NCI-H446 treated with DMSO at 0.1 percent for 48 hours (cell line): ENCODE measurements at regions not wholly inside any gene's neighbourhood (a gene's known extent, or its start where the extent isn't known, plus 50 kb on each side); places are given as distances from the start of the nearest gene placed in this dataset.
"Not testable (repeated sequence)": the region's sequence is repeated elsewhere in the genome, so short reads cannot be mapped to it uniquely, and the experiment has no call there.

Experiments
- DNase-seq: peaks from one replicate; lab custom pipeline; 2025; lab: John Stamatoyannopoulos, UW

DNA sequence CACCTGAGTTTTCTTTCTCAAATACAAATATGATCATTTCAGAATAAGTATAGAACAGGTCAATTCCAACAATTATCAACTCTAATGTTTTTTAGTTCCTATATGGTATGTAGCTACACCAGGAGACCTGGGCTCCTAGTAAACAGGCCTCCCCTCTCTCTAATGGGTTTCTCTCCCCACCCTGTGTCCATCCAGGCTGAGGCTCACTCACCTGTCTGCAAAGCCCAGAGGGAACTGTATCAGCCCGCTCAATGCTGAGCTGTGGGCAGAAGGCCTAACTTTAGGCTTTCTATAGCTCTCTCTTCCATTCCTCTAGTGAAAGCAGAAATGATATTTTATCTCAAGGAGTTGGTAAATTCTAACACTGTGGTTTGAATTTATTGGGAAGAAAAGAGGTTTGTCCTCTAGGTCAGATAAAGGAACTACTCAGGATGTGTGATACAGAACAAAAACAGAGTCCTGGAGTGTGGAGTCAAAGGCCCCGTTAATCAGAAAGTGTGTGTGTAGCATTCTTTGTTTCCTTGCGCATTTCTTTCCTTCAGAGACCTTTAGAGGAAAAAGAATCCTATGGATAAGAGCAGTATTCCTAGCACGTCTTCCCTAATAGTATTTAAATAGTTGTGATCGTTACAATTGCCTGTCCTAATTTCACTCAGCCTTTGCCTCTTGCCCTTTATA is 408.9 kb downstream of the PYDC2 start:
- no peak for DNase-seq

DNA sequence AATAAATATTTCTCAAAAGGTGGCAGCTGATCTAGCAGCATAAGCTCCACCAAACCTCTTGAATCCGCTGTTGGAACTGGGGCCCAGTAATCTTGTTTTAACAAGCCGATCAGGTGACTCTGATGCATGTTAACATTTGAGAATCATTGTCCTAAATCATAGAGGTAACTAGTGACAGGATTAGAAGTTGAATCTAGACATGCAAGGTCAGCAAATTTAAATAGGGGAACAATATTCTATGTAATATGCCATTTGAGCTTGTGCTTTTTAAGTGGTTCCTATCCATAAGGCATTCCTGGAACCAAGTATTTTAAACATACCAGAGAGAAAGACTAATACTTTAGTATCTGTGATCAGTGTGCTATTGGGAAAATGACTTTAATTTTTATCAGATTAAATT is 412.8 kb downstream of the PYDC2 start:
- DNase-seq, result no peak

DNA sequence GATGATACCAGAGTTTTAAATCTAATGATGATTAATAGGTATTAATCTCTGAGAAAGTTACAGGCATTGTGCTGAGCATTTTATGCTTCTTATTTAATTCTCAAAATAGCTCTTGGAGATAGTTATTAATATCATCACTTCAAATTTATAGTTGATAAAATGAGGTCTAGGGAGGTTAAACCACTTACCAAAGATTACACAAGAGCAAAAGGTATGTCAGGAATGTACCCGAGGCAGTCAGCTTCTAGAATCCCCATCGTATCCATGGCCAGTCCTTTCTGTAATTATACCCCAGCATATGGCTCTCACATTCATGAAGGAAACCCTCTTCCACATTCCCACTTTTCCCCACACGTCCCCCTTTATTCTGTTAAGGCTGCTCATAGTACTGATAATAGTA is 421.3 kb downstream of the PYDC2 start:
- DNase-seq, result no peak

DNA sequence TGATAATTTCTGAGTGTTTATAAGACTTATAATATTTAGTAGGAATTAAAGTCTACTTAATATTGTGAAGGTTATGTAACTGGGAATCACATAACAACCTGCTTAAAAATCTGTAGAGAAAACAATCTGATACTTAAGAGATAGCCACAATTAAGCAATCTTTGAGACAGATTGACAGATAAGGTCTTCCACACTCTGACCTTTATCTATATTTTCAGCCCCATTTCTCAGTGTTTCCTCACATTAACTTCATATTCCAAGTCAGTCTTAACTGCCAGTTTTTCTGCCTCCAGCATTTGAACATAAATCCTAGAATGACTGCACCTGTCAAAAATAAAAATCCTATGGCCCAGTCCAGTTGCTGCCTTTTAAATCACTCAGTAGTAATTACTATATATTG is 423.2 kb downstream of the PYDC2 start:
- DNase-seq, result no peak

DNA sequence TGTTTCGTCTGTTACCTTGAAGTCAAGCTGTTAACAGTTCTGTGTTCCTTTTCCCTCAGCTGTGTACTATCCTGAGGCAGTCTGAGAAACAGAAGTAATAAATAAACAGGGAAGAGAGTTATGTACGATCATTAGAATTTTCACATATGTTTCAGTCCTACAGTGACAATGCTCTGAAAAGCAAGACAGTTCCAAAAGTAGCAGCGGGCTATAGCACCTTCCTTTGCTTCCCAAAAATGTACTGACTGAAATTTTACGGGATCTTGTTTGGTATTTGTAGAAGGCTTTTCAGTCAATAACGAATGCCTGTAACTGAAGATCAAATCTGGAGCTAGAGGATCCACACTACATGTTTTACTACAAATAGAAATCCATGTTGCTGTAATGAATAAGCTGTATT is 428.1 kb downstream of the PYDC2 start:
- DNase-seq, result no peak

DNA sequence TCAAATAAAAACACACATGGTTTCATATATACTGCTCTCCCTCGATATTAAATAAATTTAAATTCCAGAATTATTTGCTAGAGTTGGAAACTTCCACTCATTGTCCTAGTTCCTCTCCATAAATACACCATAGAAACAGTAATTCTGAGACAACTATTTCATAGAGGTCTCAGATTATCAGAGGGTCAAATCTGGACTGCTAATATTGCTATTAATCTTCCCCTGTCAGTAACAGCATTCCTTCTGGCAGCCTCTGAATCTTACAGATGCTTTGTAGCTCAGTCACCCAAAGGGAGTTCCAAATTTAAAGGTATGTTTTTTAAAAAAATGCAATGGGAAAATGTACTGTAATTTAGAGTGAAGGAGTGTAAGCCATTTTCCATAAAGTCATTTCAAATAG is 428.8 kb downstream of the PYDC2 start:
- DNase-seq, result no peak

DNA sequence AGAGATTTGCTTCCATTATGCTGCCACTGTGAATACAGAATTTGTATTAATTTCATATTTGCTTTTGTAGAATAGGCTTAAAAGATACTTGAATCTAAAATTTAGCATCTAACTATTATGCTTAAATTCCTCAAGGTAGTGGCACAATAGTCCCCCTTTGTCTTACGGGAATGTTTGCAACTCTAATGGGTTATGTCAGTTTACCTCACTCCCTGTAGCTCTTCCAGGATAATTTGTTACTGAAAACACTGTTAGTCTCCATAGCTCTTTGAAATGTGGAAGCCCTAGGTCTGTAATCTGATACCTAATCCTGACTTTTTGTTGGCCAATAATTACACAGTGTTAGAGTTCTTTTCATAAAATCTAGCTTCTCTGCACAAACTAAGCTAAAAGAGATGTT is 433.4 kb downstream of the PYDC2 start:
- DNase-seq, result no peak

DNA sequence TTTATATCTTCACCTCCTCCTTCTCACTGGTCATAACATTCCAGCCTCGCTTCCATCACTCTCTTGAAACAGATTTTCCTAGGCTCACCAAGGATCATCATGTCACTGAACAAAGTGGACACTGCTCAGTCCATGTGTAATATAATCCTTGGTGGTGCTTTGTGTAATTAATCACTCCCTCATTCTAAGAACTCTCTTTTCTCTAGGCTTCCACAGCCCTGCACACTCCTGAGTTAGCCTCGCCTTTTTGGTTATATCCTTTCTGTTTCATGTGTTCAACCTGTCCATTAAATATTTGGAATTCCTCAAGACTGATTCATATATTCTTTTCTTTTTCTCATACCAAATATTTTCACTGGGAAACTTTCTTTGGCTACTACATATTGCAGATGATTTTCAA is 440.8 kb downstream of the PYDC2 start:
- no peak for DNase-seq

DNA sequence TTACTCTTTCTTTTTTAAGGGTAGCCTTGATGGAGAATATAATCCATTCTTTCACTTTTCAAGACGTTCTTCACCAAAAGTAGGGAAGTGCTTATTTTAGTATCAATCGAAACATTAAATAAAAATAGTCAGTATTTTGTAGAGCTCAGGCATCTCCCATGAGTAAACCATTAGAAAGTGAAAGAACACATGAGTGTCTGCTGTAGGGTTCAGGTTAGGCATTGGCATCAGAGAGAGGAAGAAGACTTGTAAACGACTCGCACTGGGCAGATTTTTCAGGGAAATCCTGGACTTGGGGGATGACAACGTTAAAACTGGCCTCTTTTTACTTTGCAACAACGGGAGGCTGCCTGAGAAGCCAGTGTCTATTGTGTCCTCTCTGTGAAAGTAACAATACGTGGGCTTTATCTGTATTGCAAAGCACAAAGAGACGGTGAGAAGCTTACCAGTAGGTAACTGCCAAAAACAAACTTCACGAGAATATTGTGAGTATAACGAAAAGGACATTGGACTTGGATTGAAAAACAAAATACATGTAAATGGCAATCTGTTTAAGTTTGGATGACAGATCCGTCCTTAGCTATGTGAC is 451.7 kb downstream of the PYDC2 start:
- no peak for DNase-seq

DNA sequence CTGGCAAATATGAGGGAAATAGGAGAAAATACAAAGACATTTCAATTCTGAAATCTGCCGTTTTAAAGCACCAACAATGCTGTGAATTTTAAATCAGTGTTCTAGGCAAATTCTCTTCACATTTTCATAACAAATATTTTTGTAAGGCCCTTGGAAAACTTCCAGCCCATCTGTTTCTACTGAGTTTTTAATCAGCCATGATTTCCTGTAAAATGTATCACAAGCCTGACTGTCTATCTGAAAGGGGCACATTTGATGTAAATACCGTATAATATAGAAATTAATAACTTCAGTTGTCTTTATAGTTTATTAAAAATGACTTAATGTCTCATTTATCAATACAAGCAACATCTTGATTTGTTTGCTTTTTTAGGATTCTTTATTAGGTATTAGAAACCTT is 454.7 kb downstream of the PYDC2 start:
- peak; percentile 47 for DNase-seq

DNA sequence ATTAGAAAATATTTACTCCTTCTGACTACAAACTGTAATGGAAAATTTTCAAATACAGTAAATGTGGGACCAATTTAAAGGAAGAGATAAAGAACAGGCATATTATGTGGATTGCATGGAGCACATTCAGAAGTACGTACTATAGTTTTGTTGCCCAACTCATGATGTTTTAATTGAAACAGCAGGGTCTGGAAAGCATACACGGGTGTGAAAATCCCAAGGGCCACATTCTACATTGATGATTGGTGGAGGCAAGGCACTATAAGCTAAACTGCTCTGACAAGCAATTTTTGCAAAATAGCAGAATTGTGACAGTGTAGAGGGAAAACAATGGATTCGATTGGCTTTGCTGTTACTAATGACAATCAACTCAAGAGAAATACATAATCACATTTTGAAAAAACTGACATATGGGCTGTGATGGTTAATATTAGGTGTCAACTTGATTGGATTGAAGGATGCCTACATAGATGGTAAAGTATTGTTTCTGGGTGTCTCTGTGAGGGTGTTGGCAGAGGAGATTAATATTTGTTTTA is 458.6 kb downstream of the PYDC2 start:
- DNase-seq, result no peak

DNA sequence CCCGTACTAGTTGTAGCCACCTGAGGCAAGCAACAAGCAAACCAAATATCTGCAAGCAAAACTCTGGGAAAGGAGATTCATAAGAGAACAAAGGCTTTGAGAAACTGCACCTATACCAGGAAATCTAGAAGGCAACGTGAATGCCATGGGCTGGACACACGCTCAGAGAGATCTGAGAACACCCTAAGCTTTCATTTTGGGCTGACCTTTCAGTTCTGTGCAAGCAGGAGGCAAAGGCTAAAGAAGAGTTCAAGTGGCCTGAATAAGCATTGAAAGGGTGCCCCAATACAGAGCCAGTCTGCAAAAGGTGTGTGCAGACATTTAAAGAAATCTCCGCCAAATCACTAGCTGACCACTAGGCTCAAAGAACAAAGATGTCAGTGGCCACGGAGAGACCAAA is 461.6 kb downstream of the PYDC2 start:
- DNase-seq, result no peak

DNA sequence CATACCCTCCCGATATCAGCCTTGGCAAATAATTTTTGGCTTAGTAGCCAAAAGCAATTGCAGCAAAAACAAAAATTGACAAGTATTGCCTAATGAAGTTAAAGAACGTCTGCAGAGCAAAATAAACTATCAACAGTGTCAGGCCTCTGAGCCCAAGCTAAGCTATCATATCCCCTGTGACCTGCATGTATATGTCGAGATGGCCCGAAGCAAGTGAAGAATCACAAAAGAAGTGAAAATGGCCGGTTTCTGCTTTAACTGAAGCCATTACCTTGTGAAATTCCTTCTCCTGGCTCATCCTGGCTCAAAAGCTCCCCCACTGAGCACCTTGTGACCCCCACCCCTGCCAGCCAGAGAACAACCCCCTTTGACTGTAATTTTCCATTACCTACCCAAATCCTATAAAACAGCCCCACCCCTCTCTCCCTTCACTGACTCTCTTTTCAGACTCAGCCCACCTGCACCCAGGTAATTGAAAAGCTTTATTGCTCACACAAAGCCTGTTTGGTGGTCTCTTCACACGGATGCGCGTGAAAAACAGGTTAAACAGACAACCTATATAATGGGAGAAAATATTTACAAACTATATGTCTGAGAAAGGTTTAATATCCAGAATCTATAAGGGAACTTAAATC is 466.3 kb downstream of the PYDC2 start:
- not testable (repeated sequence) for DNase-seq

DNA sequence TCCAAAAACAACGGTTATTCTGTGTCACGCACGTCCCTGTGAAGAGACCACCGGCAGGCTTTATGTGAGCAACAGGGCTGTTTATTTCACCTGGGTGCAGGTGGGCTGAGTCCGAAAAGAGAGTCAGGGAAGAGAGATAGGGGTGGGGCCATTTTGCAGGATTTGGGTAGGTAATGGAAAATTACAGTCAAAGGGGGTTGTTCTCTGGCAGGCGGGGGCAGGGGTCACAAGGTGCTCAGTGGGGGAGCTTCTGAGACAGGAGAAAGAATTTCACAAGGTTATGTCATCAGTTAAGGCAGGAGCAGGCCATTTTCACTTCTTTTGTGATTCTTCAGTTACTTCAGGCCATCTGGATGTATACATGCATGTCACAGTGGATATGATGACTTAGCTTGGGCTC is 467.0 kb downstream of the PYDC2 start:
- not testable (repeated sequence) for DNase-seq

DNA sequence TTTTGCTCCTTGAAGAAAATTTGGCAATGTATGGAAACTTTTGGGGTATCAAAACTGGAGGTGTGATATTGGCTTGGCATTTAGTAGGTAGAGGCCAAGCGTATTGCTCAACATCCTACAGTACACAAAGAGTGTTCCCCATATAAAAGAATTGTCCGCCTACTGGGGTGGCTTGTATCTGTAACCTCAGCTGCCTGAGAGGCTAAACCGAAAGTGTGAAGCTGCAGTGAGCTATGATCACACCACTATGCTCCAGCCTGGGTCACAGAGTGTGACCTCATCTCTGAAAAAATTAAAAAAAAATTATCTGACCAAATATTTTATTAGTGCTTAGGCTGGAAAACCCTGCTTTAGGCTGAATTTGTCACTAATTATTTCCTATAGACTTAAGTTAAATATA is 483.9 kb downstream of the PYDC2 start:
- no peak for DNase-seq

DNA sequence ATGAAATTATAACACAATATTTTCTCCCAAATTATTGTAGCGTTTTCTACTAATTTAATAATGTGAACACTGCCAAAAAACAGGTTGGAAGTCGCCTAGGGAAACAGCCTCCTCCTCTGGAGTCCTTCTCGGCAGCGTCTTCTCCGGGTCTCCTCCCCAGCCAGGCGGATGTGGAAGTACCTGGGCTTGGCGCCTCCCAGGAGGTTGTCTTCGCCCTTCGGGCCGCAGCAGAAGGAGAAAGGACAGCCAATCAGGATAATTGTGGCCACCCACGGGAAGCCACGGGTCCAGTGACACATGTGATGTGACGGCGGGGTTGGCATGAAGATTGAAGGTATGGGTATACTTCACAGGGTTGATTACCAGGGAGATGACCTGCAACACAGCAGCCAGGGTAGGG is 491.2 kb downstream of the PYDC2 start:
- no peak for DNase-seq

DNA sequence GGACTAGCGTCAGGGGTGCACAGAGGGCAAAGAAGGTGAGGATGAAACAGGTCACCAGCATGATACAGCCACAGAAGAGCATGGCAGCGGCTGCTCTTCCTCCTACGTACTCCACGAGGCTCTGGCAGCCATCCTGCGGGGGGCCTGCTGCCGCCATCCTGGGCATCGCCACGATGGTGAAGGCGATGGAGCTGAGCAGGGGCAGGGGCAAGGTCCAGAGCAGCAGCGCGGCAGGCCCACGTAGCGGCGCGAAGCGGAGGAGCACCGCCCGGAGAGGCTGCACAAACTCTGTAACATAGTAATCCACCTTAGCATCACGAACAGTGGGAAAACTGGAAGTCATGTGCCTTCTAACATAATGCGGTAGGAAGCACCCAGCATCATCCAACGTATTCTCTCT is 491.6 kb downstream of the PYDC2 start:
- DNase-seq, result no peak

DNA sequence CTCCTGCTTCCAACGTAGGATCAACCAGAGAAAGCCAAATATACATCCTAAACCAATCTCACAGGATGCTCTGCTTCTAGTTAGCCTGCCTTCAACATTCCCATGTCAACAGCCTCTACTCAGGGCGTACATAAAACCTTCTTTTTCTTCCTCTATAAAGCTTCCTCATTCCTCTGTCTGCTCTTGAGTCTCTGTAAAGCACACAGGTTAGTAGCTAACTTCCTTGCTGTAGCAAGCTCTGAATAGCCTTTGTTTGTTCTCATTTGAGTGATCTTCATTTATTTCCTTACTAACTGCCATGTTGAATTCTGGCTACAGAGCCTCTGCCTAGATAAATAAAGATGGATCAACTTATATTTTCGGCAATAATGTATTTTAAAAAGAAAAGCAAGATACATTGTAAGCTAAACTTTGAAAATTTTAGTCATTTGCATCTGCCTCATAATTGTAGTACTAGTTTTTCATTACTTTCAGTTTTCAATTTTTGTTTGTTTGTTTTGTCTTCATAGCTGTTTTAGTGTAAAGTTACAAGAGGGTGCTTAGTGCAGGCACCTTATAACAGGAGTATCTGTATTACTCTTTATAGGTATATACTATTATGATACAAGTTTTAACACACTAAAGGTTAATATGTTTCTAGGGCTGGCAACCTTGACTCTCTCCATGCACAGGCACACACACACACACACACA is 498.2 kb downstream of the PYDC2 start:
- no peak for DNase-seq

DNA sequence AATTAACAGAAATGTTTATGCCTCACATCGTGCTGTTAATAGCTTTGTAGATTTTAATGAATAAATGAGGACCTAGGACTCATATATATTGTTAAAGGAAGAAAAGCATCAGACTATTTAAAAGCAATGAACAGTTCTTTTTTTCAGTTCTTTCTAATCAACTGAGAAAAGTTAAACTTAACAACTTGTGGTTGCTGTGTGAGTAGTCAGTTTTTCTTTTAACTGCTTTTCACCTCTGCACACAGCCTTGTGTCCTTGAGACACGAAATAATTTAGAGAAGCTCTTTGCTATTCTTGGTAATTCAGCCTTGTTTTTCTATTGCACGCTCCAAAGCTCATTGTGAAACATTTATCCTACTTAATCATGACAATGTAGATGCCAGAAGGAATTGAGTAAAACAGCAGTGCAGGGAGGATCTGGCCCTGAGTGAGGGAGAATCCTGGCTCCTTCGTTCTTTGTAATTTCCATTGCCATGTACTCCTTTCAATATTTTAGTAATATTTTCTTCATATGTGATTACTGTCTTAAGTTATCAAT is 499.0 kb downstream of the PYDC2 start:
- DNase-seq, result peak; percentile 17

DNA sequence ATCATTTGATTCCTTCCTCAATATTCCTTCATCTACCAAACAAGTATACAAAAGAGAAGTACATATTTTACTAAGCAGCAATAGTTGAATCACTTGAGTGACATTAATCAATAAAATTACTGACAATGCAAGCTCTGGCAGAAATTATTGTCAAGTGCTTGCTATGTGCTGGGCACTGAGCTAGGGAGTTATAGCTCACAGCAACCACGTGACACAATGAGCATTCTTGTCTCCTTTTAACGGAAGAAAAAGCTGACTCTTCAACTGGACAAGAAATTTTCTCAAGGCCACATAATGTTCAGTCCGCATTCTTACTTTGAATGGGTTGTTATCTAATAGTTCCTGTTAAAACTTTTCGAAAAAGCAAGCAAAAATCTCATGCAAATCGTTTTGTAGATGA is 500.1 kb downstream of the PYDC2 start:
- DNase-seq, result no peak

DNA sequence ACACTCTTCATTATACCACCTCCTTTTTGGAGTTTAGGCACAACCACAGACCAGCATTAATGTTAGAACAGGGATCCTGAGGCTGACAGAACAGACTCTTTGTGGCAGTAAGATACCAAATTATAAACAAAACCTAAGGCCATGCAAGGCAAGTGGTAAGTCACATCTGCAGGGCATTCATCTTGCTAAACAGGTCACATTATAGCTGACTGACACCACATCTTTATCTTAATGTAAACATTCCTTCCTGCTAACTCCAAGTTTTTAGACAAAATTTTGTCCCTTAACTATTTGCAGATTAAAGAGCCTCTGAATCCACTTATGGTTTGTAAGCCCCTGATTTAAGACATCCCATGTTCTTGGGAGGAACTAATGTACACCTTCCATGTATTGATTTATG is 500.6 kb downstream of the PYDC2 start:
- no peak for DNase-seq

DNA sequence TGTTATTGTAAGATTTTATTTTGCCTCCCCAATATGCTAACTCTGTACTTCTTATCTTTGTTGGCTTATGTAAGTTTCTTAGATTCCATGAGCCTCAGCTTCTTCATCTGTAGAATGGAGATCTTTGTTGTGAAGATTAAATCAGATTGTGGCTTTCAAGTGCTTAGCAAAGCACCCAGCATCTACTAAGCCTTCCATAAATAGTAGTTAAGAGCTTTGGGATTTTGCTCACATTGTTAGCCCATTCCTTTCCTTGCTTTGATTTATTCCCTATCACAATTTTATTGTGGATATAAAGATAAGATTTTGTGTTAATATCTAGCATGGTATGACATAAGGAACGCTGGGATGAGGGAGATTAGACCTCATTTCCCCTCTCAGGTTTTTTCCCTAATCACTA is 501.4 kb downstream of the PYDC2 start:
- DNase-seq, result no peak

DNA sequence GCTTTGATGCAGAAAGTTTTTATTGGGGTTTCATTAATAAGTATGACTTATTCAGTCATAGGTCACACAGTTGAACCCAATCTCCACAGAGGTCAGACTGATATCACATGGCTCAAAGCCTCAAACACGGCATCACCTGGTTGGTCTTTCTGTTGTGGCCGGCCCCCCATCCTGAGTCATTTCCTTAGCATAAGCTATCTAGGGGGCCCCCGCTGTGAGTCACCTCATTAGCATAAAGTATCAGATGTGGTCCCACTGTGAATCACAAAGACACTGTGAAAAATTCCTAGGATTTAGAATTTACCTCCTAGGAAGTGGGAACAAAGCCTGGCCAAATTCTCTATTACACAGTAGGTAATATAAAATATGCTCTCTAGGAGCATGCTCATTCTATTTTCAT is 502.2 kb downstream of the PYDC2 start:
- no peak for DNase-seq
